DND-41 (cell line): ENCODE measurements at regions not wholly inside any gene's neighbourhood (a gene's known extent, or its start where the extent isn't known, plus 50 kb on each side); places are given as distances from the start of the nearest gene placed in this dataset.

Source experiments
- CTCF ChIP-seq: IDR thresholded peaks from 2 replicates; pipeline ENCODE4 v1.5.1; 2012; ENCODE audit warnings: borderline replicate concordance, low read length, moderate library complexity, mild to moderate bottlenecking; ENCODE audit not compliant: poor library complexity, severe bottlenecking; ENCODE audit errors: extremely low read depth
- EZH2 ChIP-seq: IDR thresholded peaks from 3 replicates; pipeline ENCODE4 v1.6.1; 2012; ENCODE audit warnings: borderline replicate concordance, low read depth, mild to moderate bottlenecking, moderate library complexity, low read length, inconsistent platforms; ENCODE audit not compliant: severe bottlenecking

DNA sequence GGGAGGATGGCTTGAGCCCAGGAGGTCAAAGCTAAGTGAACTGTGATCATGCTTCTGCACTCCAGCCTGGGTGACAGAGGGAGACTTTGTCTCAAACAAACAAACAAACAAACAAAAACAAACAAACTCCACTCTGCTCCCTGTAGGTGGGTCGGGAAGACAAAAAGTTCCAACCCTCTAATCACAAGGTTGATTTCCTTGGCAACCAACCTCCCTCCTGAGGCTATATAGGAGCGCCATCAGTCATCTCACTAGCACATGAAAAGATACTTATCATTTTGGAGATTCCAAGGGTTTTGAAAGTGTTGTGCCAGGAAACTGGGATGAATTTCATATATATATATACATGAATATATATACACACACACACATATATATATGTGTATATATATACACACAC lies 160.5 kb downstream of the TUSC1 start:
- TF ChIP-seq EZH2 (no peak), CTCF (no peak)
